CD4-positive, alpha-beta T cell (primary cell): ENCODE measurements at regions not wholly inside any gene's neighbourhood (a gene's known extent, or its start where the extent isn't known, plus 50 kb on each side); places are given as distances from the start of the nearest gene placed in this dataset.

Experiments used
- ATAC-seq: fragments of 200-7000 bp; cut with Tn5 transposase; one replicate; pipeline ENCODE4 v1.10.0; 2022; ENCODE audit warnings: mild to moderate bottlenecking; ENCODE audit not compliant: poor library complexity
- CTCF ChIA-PET: fragments of 350-600 bp; sonication (Branson Sonifier 250); formaldehyde crosslinking; loops from one replicate; lab custom pipeline; 2021; ENCODE audit warnings: antibody characterized with exemption, inconsistent platforms; lab: Charles Lee
- POLR2A ChIA-PET: fragments of 350-600 bp; sonication (Branson Sonifier 250); formaldehyde crosslinking; loops from one replicate; lab custom pipeline; 2021; ENCODE audit warnings: antibody characterized with exemption, inconsistent platforms; lab: Charles Lee
- DNase-seq, 14 experiments: peaks; one replicate each; pipeline ENCODE4 v3.0.0-alpha.2; 2013 to 2020; ENCODE audit warnings: mixed read lengths in 2 of 14
- H3K27ac ChIP-seq, 2 donors: one replicate each; pipeline versions ENCODE4 v1.5.1 to v1.7.0; 2013; ENCODE audit warnings: low read length in 2 of 2, low read depth in 1 of 2, mild to moderate bottlenecking in 1 of 2
- H3K27me3 ChIP-seq, 2 experiments: 1 replicate in 1 of 2; 2 replicates in 1 of 2; pipeline versions ENCODE4 v1.6.1 to v1.7.0; 2013; ENCODE audit warnings: low read length in 2 of 2, control low read depth in 1 of 2, mild to moderate bottlenecking in 1 of 2, moderate library complexity in 1 of 2; ENCODE audit not compliant: insufficient read depth in 2 of 2, control insufficient read depth in 1 of 2
- H3K36me3 ChIP-seq: one replicate; pipeline ENCODE4 v1.6.1; 2013; ENCODE audit warnings: low read length, control low read depth; ENCODE audit not compliant: insufficient read depth
- H3K4me1 ChIP-seq: one replicate; pipeline ENCODE4 v1.6.1; 2013; ENCODE audit warnings: low read length, control low read depth; ENCODE audit not compliant: insufficient read depth
- H3K4me3 ChIP-seq: one replicate; pipeline ENCODE4 v1.5.1; 2013; ENCODE audit warnings: mild to moderate bottlenecking, low read length, moderate library complexity
- H3K9me3 ChIP-seq, 2 experiments: 1 replicate in 1 of 2; 2 replicates in 1 of 2; pipeline versions ENCODE4 v1.6.1 to v1.7.0; 2013; ENCODE audit warnings: low read length in 2 of 2, mild to moderate bottlenecking in 2 of 2, control low read depth in 1 of 2, moderate library complexity in 1 of 2; ENCODE audit not compliant: control insufficient read depth in 1 of 2, insufficient read depth in 1 of 2
- H3K27ac Mint-ChIP-seq: one replicate; pipeline ENCODE4 v1.8.0; 2020; ENCODE audit warnings: mixed read lengths
- H3K27me3 Mint-ChIP-seq: one replicate; pipeline ENCODE4 v1.8.0; 2021; ENCODE audit warnings: mixed read lengths
- H3K36me3 Mint-ChIP-seq: one replicate; pipeline ENCODE4 v1.8.0; 2021; ENCODE audit warnings: low read depth, mixed read lengths
- H3K4me1 Mint-ChIP-seq: one replicate; pipeline ENCODE4 v1.8.0; 2021; ENCODE audit warnings: low read depth, mixed read lengths
- H3K4me3 Mint-ChIP-seq: one replicate; pipeline ENCODE4 v1.8.0; 2020; ENCODE audit warnings: mild to moderate bottlenecking, mixed read lengths
- H3K9me3 Mint-ChIP-seq: one replicate; pipeline ENCODE4 v1.8.0; 2020; ENCODE audit warnings: mixed read lengths
- intact Hi-C, 2 experiments: fragments of 100-400 bp; cut with DNase I in 1 of 2; cut with micrococcal nuclease in 1 of 2; formaldehyde crosslinking; loops; one replicate each; pipeline versions ENCODE4 v1.15.1 to v1.9.0; 2023 to 2025; cut with DNase I, micrococcal nuclease
- TF ChIP-seq, protein P1 (sequence below): fragments of 200-600 bp; IDR thresholded peaks from one replicate; pipeline ENCODE4 v1.8.0; 2022; ENCODE audit warnings: antibody characterized with exemption, mild to moderate bottlenecking

DNA sequence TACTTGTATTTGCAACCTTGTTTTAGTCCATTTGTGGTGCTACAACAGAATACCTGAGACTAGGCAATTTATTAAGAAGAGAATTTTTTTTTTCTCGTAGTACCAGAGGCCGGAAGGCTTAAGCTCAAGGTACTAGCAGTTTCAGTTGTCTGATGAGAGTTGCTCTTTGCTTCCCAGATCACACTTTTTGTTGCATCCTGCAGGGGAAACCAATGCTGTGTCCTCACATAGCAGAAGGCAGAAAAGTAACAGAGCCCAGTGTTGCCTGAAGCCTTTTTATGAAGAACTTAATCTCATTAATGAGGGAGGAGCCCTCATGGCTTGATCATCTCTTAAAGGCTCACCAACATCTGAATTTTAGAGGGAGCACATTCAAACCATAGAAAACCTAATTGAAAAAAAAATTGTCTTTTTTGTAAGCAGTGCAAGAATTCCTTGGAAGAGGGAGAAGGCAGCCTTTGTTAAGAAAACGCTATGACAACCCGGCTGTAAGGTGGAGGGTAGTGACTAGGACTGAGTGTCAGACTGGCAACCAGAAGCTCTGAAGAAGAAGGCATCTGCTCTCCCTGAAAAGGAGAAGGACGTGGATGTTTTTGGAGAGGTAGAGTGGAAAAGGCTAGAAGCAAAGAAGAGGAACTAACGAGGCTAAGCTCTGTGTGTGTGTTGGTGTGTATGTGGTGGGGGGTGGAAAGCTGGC is 1245.3 kb downstream of the ROBO2 start:
- H3K9me3 ChIP-seq, result peaks cover 7 to 12% of the 10 kb centered on the region in 2 experiments
- H3K36me3 ChIP-seq, result no peaks in the 10 kb centered on the region
- TF ChIP-seq, protein P1, sequence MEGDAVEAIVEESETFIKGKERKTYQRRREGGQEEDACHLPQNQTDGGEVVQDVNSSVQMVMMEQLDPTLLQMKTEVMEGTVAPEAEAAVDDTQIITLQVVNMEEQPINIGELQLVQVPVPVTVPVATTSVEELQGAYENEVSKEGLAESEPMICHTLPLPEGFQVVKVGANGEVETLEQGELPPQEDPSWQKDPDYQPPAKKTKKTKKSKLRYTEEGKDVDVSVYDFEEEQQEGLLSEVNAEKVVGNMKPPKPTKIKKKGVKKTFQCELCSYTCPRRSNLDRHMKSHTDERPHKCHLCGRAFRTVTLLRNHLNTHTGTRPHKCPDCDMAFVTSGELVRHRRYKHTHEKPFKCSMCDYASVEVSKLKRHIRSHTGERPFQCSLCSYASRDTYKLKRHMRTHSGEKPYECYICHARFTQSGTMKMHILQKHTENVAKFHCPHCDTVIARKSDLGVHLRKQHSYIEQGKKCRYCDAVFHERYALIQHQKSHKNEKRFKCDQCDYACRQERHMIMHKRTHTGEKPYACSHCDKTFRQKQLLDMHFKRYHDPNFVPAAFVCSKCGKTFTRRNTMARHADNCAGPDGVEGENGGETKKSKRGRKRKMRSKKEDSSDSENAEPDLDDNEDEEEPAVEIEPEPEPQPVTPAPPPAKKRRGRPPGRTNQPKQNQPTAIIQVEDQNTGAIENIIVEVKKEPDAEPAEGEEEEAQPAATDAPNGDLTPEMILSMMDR, result no peak
- intact Hi-C loops, result no loop called here
- Mint-ChIP-seq H3K27me3 (no peaks in the 10 kb centered on the region), H3K27ac (no peak overlapping the region), H3K9me3 (peaks cover 10% of the 10 kb centered on the region), H3K36me3 (no peaks in the 10 kb centered on the region), H3K4me3 (no peak overlapping the region), H3K4me1 (no peaks in the 10 kb centered on the region)
- ChIA-PET POLR2A (no interaction called here), CTCF (no interaction called here)
- H3K4me3 ChIP-seq, result no peak overlapping the region
- ATAC-seq (no peak), DNase-seq (no peak)
- no peak overlapping the region for H3K27ac ChIP-seq
- no peaks in the 10 kb centered on the region for H3K27me3 ChIP-seq
- no peaks in the 10 kb centered on the region for H3K4me1 ChIP-seq

DNA sequence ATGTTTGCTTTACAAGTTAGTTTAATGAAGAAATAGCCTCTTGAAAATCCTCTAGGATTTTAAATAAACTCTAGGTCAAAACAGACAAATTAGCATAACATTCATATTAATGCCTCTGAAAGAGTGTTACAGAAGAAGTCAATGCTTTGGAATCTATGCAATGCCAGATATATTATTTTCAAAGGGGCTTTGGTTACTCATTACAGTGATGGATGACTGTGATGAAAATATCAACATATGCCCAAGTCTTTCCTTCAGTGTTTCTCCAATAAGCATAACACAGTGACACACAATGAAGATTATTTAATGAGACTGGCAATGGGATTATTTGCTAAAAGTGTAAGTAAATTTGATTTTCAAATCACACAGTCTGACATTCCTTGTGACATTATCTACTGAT is 1247.2 kb downstream of the ROBO2 start:
- Histone ChIP-seq H3K4me3 (no peak overlapping the region), H3K9me3 (no peaks in the 10 kb centered on the region), H3K36me3 (no peaks in the 10 kb centered on the region), H3K27ac (no peak overlapping the region), H3K4me1 (no peaks in the 10 kb centered on the region), H3K27me3 (no peaks in the 10 kb centered on the region)
- DNase-seq, result no peak
- Mint-ChIP-seq H3K36me3 (no peaks in the 10 kb centered on the region), H3K27me3 (no peaks in the 10 kb centered on the region), H3K4me1 (no peaks in the 10 kb centered on the region), H3K4me3 (no peak overlapping the region), H3K9me3 (peaks cover 7% of the 10 kb centered on the region), H3K27ac (no peak overlapping the region)
- ChIA-PET CTCF (no interaction called here), POLR2A (no interaction called here)
- ATAC-seq, result no peak
- TF ChIP-seq, protein P1, result no peak
- intact Hi-C loops, result no loop called here

DNA sequence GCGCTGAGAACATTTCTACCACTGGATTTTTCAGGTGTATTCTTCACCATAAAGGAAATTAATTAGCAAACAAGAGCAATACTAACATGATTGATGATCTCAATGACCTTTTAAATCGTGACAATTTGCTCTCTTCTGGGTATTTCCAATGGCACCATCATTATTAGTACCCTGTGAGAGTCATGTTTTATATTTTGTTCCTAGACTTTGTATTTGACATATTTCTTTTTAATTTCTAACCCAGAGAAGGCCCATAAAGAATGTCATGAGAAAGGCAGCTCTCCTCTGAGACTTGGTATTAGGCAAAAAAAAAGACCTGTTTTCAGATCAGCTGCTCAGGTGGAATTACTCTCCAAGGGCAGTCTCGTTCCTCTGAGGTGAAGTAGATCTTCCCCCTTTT is 1253.4 kb downstream of the ROBO2 start:
- ChIA-PET POLR2A (no interaction called here), CTCF (no interaction called here)
- no peak for ATAC-seq

More for the DNA sequence above, 1253.4 kb downstream of the ROBO2 start:
- H3K4me1 Mint-ChIP-seq, result no peaks in the 10 kb centered on the region
- TF ChIP-seq, protein P1, result no peak
- no peak overlapping the region for H3K27ac Mint-ChIP-seq
- H3K4me3 Mint-ChIP-seq, result no peak overlapping the region
- H3K9me3 ChIP-seq, result no peaks in the 10 kb centered on the region
- no peaks in the 10 kb centered on the region for H3K27me3 Mint-ChIP-seq
- no peak for DNase-seq
- H3K27me3 ChIP-seq, result no peaks in the 10 kb centered on the region
- intact Hi-C loops, result no loop called here
- no peak overlapping the region for H3K4me3 ChIP-seq
- H3K27ac ChIP-seq, result no peak overlapping the region
- H3K9me3 Mint-ChIP-seq, result peaks cover 5% of the 10 kb centered on the region
- H3K36me3 Mint-ChIP-seq, result no peaks in the 10 kb centered on the region
- no peaks in the 10 kb centered on the region for H3K36me3 ChIP-seq
- H3K4me1 ChIP-seq, result no peaks in the 10 kb centered on the region
